ENCODE measurements at regions not wholly inside any gene's neighbourhood (a gene's known extent, or its start where the extent isn't known, plus 50 kb on each side); places are given as distances from the start of the nearest gene placed in this dataset.

GRCh38 chr4:53764761-53765490 is 173.6 kb upstream of the LNX1 start:
- no peak for DNase-seq

GRCh38 chr4:53763813-53764597 is 172.7 kb upstream of the LNX1 start:
- no peak for DNase-seq

GRCh38 chr4:53755656-53756055 is 164.4 kb upstream of the LNX1 start:
- DNase-seq: no peak

- no peak for DNase-seq
These were observed 160.8 kb upstream of the LNX1 start for GRCh38 chr4:53752124-53752523.

GRCh38 chr4:53748328-53748772 is 157.1 kb upstream of the LNX1 start:
- no peak for DNase-seq

GRCh38 chr4:53747401-53747800 is 156.1 kb upstream of the LNX1 start:
- no peak for DNase-seq

GRCh38 chr4:53744446-53745160 is 153.3 kb upstream of the LNX1 start:
- DNase-seq: no peak

GRCh38 chr4:53734584-53735353 is 143.5 kb upstream of the LNX1 start:
- DNase-seq: no peak

GRCh38 chr4:53734182-53734581 is 142.9 kb upstream of the LNX1 start:
- no peak for DNase-seq

GRCh38 chr4:53732661-53733060 is 141.4 kb upstream of the LNX1 start:
- no peak for DNase-seq

GRCh38 chr4:53730031-53730805 is 138.9 kb upstream of the LNX1 start:
- DNase-seq: no peak

GRCh38 chr4:53722110-53722509 is 130.8 kb upstream of the LNX1 start:
- DNase-seq: no peak

- DNase-seq: no peak
These were observed 130.0 kb upstream of the LNX1 start for GRCh38 chr4:53721263-53721662.

- no peak for DNase-seq
These were observed 129.5 kb upstream of the LNX1 start for GRCh38 chr4:53720776-53721175.

GRCh38 chr4:53717064-53717549 is 125.8 kb upstream of the LNX1 start:
- DNase-seq: no peak

- DNase-seq: no peak
These were observed 125.3 kb upstream of the LNX1 start for GRCh38 chr4:53716471-53717063.

- no peak for DNase-seq
These were observed 124.7 kb upstream of the LNX1 start for GRCh38 chr4:53716011-53716410.

GRCh38 chr4:53714236-53715140 is 123.2 kb upstream of the LNX1 start:
- DNase-seq: no peak

GRCh38 chr4:53713767-53714166 is 122.5 kb upstream of the LNX1 start:
- no peak for DNase-seq

GRCh38 chr4:53713296-53713695 is 122.0 kb upstream of the LNX1 start:
- DNase-seq: no peak
